SIG-M5 treated with dmso at 0.1 percent for 504 hours (cell line): ENCODE measurements at regions not wholly inside any gene's neighbourhood (a gene's known extent, or its start where the extent isn't known, plus 50 kb on each side); places are given as distances from the start of the nearest gene placed in this dataset.

Experiments
- DNase-seq: peaks from one replicate; lab custom pipeline; 2025; ENCODE audit not compliant: unreplicated experiment; lab: John Stamatoyannopoulos, UW

DNA sequence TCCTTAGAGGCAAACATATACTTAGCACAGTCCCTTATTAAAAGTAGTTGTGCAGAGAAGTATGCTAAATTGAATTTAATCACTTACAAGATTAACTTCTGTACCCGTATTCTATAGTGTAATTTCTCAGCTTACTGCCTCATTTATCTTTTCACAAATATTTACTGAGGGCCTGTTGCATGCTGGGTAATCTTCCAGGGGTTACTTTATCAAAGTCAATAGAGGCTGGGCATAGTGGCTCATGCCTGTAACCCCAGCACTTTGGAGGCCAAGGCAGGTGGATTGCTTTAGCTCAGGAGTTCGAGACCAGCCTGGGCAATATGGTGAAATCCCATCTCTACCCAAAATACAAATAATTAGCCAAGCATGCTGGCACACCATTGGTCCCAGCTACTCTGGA, 111.7 kb upstream of the RAB27B start:
- DNase-seq, result no peak

GRCh38 chr18:54717673-54718407, 110.4 kb upstream of the RAB27B start:
- peak; percentile 15 for DNase-seq

DNA sequence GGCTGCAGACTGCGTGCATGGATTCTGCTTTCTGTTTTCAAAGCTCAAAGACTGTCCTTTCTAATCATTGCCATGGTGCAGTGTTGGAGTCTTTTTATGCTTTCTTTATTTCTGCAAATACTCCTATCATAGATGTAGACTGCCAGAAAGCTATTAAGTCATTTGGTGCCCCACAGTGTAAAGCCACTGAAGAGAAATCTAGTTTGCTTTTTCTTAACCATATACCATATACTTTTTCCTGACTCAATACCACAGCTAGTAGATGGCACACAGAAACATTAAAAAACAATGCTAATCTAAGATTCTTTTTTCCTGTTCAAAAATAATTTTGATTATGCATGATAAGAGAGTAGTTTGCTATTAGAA, 109.9 kb upstream of the RAB27B start:
- no peak for DNase-seq

- no peak for DNase-seq
Observed at GRCh38 chr18:54720620-54721019, 107.7 kb upstream of the RAB27B start.

- no peak for DNase-seq
Observed at GRCh38 chr18:54726143-54726542, 102.1 kb upstream of the RAB27B start.

DNA sequence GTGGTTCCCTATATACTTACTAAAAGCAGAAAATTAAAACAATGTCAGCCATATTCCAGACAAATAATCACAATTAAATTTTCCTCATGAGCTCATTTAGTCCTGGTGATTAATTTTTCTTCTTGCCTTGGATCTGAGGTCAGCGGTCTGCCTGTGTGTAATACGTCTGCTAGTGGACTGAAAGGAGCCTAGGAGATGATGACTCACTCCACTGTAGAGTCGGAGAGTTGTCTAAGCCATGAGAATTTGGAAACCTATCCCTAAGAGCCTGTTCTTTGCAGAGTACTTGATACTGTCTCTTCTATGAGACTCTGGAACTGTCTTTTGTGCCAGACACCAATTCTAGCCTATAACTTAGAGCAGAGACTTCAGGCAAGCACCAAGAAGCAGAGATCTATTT, 94.2 kb upstream of the RAB27B start:
- DNase-seq, result peak; percentile 2

GRCh38 chr18:54736981-54737380, 91.3 kb upstream of the RAB27B start:
- no peak for DNase-seq

DNA sequence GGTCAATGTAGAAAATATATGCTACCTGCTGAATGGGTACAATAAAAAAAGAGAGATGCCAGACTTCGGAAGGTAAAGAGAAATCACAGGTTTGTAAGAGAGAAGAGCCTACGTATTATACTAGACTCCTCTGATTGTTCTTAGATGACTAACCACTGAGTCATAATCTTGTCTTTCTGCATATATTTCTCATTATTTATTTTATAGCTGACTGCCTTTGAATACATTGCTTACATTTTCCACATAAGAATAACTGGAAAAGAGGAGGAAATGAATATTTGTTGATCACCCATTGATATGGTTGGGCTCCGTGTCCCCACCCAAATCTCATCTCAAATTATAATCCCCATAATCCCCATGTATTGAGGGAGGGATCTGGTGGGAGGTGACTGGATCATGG, 90.3 kb upstream of the RAB27B start:
- no peak for DNase-seq

GRCh38 chr18:54739476-54739875, 88.8 kb upstream of the RAB27B start:
- no peak for DNase-seq

- no peak for DNase-seq
Observed at GRCh38 chr18:54740136-54740846, 88.0 kb upstream of the RAB27B start.

DNA sequence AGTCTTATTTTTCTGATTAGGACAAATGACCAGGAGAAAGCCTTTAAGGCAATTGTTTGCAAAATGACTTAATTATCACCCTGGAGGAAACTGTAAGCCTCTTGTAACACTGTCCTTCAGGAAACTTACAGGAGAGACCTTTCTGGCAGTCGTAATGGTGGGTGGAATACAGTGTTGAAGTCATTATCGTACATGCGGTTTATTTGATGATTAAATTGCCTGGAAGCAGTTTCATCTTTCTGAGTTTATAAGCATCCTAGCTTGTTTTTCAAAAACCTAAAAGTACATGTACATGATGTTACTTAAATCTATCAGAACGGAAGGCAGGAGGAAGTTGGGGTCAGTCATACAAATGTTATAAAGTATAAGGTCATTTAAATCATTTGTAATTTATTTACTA, 86.2 kb upstream of the RAB27B start:
- DNase-seq, result no peak

GRCh38 chr18:54742659-54743604, 85.3 kb upstream of the RAB27B start:
- DNase-seq, result no peak

GRCh38 chr18:54743605-54743995, 84.7 kb upstream of the RAB27B start:
- DNase-seq, result no peak

DNA sequence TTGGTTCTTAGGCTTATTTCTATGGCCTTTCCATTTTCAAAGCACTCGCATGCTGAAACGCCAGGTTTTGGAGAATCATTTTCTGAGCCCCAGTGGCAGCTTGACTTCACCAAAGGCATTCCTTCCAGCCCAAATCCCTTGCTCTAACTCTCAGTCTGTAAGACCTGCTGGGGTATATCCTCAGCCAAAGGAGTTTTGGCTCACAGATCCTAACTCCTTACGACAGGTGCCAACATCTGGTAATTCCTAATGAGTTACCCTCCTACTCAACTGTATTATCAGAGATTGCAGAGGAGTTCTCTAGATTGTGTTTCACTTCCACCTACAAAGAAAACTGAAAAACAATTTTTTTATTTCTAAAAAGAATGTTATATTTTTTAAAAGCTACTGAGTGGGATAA, 79.0 kb upstream of the RAB27B start:
- no peak for DNase-seq

- no peak for DNase-seq
Observed at GRCh38 chr18:54750350-54750749, 77.9 kb upstream of the RAB27B start.

- DNase-seq, result no peak
Observed at GRCh38 chr18:54752185-54752584, 76.1 kb upstream of the RAB27B start.

DNA sequence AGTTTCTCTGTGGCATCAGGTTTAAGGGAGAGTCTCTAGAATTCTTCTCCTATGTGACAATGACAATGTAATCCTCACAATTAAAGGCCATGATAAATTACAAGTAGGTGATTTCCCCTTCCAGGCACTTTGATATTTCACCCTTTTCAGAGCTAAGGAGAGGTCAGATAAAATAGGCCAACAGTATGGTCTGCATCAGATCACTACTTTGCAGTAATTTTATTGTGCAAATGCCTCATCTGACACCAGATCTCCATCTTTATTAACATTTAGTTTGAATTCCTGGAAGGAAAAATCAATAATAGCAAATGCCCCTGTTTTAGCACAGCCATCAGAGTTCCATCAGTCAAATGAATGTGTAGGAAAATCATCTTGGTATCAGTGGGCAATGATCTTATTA, 72.8 kb upstream of the RAB27B start:
- DNase-seq, result no peak

DNA sequence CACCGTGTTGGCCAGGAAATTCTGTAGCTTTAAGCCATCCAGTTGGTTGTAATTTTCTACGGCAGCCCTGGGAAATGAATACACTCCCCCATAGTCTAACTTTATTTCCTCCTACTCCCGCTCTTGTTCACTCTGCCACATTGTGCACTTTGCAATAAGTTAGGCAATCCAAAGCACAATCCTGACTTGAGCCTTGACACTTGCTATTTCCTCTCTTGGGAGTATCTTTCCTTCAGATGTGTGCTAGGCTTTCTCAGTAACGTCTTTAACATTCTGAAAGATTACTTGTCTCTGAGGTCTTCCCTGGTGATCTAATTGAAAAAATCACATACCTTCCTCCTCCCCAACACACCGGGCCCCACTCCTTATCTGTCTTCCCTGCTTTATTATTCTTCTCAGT, 65.9 kb upstream of the RAB27B start:
- DNase-seq, result no peak

DNA sequence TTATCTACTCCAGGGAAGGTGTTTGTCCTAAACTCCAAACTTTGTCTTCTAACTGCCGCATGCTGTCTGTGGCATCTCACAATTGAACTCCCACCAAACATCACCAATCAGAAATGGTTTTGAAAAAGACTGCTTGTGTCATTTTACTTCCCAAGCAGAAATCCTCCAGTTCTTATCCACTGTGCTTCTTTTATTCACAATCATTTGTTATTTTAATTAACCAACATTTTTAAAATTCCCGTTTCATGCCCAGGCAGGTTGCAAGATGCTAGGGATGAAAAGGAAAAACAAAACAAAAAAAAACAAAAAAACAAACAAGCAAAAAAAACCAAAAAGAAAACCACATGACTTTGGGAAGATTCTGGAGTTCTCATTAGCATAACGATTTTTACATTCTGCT, 63.5 kb upstream of the RAB27B start:
- DNase-seq, result no peak

GRCh38 chr18:54765636-54766375, 62.5 kb upstream of the RAB27B start:
- no peak for DNase-seq

DNA sequence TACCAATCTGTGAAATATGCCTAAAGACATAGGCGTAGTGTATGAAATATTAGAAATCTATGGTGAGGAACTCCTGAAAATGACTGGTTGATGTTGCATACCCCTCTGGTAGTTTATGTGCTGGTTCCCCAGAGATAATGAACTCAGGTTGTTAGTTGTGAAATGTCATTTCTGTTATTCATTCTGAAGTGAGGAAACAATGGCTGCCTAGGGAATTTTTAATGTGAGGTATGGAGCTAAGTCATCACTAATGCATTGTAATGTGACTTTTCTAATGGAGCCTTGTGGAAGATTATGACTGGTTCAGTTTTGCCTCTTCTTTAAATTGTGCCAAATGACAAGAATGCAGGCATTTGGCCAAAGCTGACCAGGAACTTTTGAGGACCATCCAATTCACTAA, 61.6 kb upstream of the RAB27B start:
- DNase-seq, result no peak
